HG02678 (cell line): ENCODE measurements at regions not wholly inside any gene's neighbourhood (a gene's known extent, or its start where the extent isn't known, plus 50 kb on each side); places are given as distances from the start of the nearest gene placed in this dataset.

Experiments used
- ATAC-seq: cut with Tn5 transposase; IDR thresholded peaks from one replicate; pipeline ENCODE4 v1.9.1; 2021; ENCODE audit warnings: mild to moderate bottlenecking, moderate library complexity; ENCODE audit not compliant: unreplicated experiment

- ATAC-seq, result no peak
These were observed 359.9 kb downstream of the CASP12 start for GRCh38 chr11:104538313-104538712.

- no peak for ATAC-seq
These were observed 364.0 kb downstream of the CASP12 start for GRCh38 chr11:104534278-104534677.

GRCh38 chr11:104531894-104532293 lies 366.4 kb downstream of the CASP12 start:
- no peak for ATAC-seq

GRCh38 chr11:104531075-104531474 lies 367.1 kb upstream of the PDGFD start:
- ATAC-seq, result no peak

- no peak for ATAC-seq
These were observed 366.0 kb upstream of the PDGFD start for GRCh38 chr11:104529906-104530305.

GRCh38 chr11:104529213-104529612 lies 365.3 kb upstream of the PDGFD start:
- no peak for ATAC-seq

GRCh38 chr11:104526006-104526405 lies 362.1 kb upstream of the PDGFD start:
- no peak for ATAC-seq

- ATAC-seq, result no peak
These were observed 361.5 kb upstream of the PDGFD start for GRCh38 chr11:104525416-104525815.

- no peak for ATAC-seq
These were observed 360.3 kb upstream of the PDGFD start for GRCh38 chr11:104524254-104524653.

GRCh38 chr11:104523611-104524010 lies 359.7 kb upstream of the PDGFD start:
- ATAC-seq, result no peak

- ATAC-seq, result no peak
These were observed 358.7 kb upstream of the PDGFD start for GRCh38 chr11:104522650-104523049.

- no peak for ATAC-seq
These were observed 358.2 kb upstream of the PDGFD start for GRCh38 chr11:104522123-104522522.

- no peak for ATAC-seq
These were observed 346.2 kb upstream of the PDGFD start for GRCh38 chr11:104510169-104510568.

- no peak for ATAC-seq
These were observed 326.2 kb upstream of the PDGFD start for GRCh38 chr11:104490182-104490581.

- ATAC-seq, result no peak
These were observed 324.6 kb upstream of the PDGFD start for GRCh38 chr11:104488561-104488960.

GRCh38 chr11:104487046-104487806 lies 323.3 kb upstream of the PDGFD start:
- no peak for ATAC-seq

GRCh38 chr11:104484804-104485554 lies 321.0 kb upstream of the PDGFD start:
- ATAC-seq, result no peak

- ATAC-seq, result no peak
These were observed 313.0 kb upstream of the PDGFD start for GRCh38 chr11:104476898-104477297.

GRCh38 chr11:104476454-104476853 lies 312.5 kb upstream of the PDGFD start:
- no peak for ATAC-seq

- ATAC-seq, result no peak
These were observed 303.5 kb upstream of the PDGFD start for GRCh38 chr11:104467404-104467803.

- ATAC-seq, result no peak
These were observed 301.4 kb upstream of the PDGFD start for GRCh38 chr11:104465321-104465720.

- no peak for ATAC-seq
These were observed 300.7 kb upstream of the PDGFD start for GRCh38 chr11:104464691-104465090.
